Tibial nerve (tissue), 4 donors: ENCODE measurements at regions not wholly inside any gene's neighbourhood (a gene's known extent, or its start where the extent isn't known, plus 50 kb on each side); places are given as distances from the start of the nearest gene placed in this dataset.

Source experiments
- CTCF ChIP-seq, 5 experiments: fragments of 200-600 bp in 3 of 5; fragments of 450-650 bp in 2 of 5; sonication (generic) in 3 of 5; IDR thresholded peaks; one replicate each; pipeline ENCODE4 v1.5.1; 2016 to 2019; ENCODE audit warnings: antibody characterized with exemption in 5 of 5, mild to moderate bottlenecking in 3 of 5, moderate library complexity in 2 of 5
- EP300 ChIP-seq, 2 donors: sonication (generic); formaldehyde crosslinking; IDR thresholded peaks; one replicate each; pipeline ENCODE4 v1.6.1; 2017; ENCODE audit warnings: antibody characterized with exemption in 2 of 2, mild to moderate bottlenecking in 1 of 2
- POLR2A ChIP-seq, 2 donors: fragments of 450-650 bp; IDR thresholded peaks; one replicate each; pipeline ENCODE4 v1.6.1; 2017; ENCODE audit warnings: antibody characterized with exemption in 2 of 2, mild to moderate bottlenecking in 2 of 2, moderate library complexity in 2 of 2

- no peak for TF ChIP-seq POLR2A (IDR thresholded peaks at IDR 0.05)
- TF ChIP-seq CTCF (IDR thresholded peaks at IDR 0.05) = no peak
- TF ChIP-seq EP300 (IDR thresholded peaks at IDR 0.05) = no peak
These were observed 621.5 kb upstream of the CDH4 start for GRCh38 chr20:60630609-60631008.
